ENCODE measurements at regions not wholly inside any gene's neighbourhood (a gene's known extent, or its start where the extent isn't known, plus 50 kb on each side); places are given as distances from the start of the nearest gene placed in this dataset.

DNA sequence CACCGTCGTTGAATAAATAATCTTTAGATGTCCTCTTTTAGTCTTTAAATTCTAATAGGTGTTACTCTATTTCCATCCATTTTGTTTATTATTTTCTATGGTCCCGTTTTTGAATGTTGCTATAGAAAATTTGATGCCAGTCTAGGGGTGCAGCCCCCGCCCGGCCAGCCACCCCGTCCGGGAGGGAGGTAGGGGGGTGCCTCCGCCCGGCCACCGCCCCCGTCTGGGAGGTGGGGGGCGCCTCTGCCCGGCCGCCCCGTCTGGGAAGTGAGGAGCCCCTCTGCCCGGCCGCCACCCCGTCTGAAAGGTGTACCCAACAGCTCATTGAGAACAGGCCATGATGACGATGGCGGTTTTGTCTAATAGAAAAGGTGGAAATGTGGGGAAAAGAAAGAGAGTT, 2372.2 kb upstream of the WWC1 start:
- H3K4me1 Mint-ChIP-seq = no peaks in the 10 kb centered on the region
- no peaks in the 10 kb centered on the region for H3K27me3 Mint-ChIP-seq
- no peak for DNase-seq
- H3K4me3 Mint-ChIP-seq = no peak overlapping the region
- H3K36me3 Mint-ChIP-seq = no peaks in the 10 kb centered on the region
- H3K9me3 Mint-ChIP-seq = peaks cover 2% of the 10 kb centered on the region
- H3K27ac Mint-ChIP-seq = no peak overlapping the region

DNA sequence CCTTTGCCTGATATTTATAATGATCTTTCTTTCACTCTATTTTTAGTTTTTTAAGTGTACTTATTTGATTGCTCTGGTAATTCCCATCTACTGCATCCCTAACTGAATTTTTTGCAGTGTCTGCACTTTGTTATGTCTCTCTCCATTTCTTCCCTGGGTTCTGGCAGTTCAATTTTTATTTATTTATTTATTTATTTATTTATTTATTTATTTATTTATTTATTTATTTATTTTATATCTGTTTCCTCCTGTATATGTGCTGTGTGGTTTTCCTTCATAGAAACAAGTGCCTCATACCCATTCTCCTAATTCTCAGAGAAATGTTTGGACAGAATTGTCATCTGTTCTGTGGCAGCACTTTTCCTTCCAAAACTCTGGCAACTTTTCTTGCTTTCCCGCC, 2370.8 kb upstream of the WWC1 start:
- no peaks in the 10 kb centered on the region for H3K36me3 Mint-ChIP-seq
- H3K27me3 Mint-ChIP-seq = no peaks in the 10 kb centered on the region
- no peak overlapping the region for H3K27ac Mint-ChIP-seq
- DNase-seq = no peak
- H3K4me3 Mint-ChIP-seq = no peak overlapping the region
- no peaks in the 10 kb centered on the region for H3K4me1 Mint-ChIP-seq
- peaks cover 2% of the 10 kb centered on the region for H3K9me3 Mint-ChIP-seq

DNA sequence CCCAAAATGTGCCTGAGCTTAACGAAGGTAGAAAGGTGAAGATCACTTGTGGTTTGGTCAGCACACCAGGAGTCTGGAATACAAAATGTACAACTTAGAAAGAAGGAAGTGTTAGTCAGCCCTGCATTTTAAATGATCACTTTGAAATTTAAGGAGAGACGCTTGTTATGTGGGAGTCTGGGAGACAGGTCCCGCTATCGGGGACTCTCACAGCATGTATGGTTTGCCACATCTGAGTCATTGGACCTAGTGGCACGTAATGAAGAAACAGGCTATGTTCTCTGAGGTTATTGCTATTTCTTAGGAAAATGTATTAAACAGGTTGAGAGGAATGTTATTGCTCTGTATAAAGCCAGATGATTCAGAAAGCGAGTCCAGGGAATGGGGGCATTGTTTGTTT, 2362.5 kb upstream of the WWC1 start:
- Mint-ChIP-seq H3K36me3 (no peaks in the 10 kb centered on the region), H3K4me3 (no peak overlapping the region), H3K27me3 (no peaks in the 10 kb centered on the region), H3K27ac (no peak overlapping the region), H3K9me3 (peaks cover 2% of the 10 kb centered on the region), H3K4me1 (no peaks in the 10 kb centered on the region)
- no peak for DNase-seq

DNA sequence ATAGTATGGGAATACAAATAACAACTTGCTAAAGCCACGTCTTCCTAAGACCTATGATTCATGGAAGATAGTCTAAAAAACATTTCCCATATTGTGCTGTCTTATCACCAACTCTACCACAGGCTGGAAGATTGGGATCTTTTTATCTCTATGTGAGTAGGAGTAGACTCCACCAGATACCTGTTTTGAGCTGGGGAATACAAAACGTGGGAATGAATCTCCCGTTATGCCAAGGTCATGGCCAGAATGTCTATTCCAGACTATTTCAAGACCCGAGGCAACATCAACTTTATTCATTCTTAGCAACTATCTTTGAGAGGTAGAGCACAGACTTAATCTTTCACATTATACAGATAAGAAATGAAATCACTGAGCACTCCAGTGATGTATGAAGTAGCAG, 2350.9 kb upstream of the WWC1 start:
- no peaks in the 10 kb centered on the region for H3K27me3 Mint-ChIP-seq
- H3K36me3 Mint-ChIP-seq = no peaks in the 10 kb centered on the region
- H3K27ac Mint-ChIP-seq = no peak overlapping the region
- peaks cover 6% of the 10 kb centered on the region for H3K9me3 Mint-ChIP-seq
- no peak overlapping the region for H3K4me3 Mint-ChIP-seq
- no peaks in the 10 kb centered on the region for H3K4me1 Mint-ChIP-seq
- no peak for DNase-seq

DNA sequence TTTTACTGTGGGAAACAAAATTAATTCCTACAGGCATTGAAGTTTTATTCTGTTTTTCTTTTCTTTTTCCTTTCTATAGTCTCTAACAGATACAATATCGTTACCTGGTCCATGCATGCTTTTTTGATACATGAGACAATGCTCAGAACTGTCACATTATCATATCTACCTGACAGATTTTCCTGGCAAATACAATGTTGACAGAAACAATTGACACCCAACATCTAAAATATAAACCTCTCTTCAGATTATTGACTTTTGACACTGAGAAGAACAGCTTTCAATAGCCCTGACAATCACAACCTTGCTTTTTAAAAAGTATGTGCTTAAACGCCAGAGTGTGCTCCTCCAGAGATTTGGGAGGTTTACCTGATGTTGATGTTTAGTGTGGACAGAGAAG, 2334.6 kb upstream of the WWC1 start:
- Mint-ChIP-seq H3K9me3 (peaks cover 5% of the 10 kb centered on the region), H3K4me3 (no peak overlapping the region), H3K36me3 (no peaks in the 10 kb centered on the region), H3K27ac (no peak overlapping the region), H3K4me1 (no peaks in the 10 kb centered on the region), H3K27me3 (no peaks in the 10 kb centered on the region)
- no peak for DNase-seq

DNA sequence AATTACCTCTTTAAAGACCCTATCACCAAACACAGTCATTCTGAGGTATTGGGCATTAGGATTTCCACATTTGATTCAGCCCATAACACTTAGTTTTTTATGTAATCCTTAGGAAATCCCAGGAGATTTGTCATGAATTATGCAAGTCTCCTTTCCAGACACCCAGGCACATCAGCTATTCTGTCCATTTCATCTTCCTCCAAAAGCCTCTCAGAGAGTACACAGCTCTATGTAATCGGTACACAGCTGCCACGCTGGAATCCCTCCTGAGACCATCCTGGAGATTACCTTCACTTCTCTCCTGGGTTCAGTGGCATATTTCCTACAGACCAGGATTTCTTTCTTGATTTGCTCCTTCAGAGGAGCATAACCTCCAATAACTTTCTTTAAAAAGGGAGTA, 2309.8 kb upstream of the WWC1 start:
- DNase-seq = no peak
- Mint-ChIP-seq H3K27me3 (no peaks in the 10 kb centered on the region), H3K4me1 (no peaks in the 10 kb centered on the region), H3K27ac (no peak overlapping the region), H3K36me3 (no peaks in the 10 kb centered on the region), H3K4me3 (no peak overlapping the region), H3K9me3 (peaks cover 8% of the 10 kb centered on the region)

DNA sequence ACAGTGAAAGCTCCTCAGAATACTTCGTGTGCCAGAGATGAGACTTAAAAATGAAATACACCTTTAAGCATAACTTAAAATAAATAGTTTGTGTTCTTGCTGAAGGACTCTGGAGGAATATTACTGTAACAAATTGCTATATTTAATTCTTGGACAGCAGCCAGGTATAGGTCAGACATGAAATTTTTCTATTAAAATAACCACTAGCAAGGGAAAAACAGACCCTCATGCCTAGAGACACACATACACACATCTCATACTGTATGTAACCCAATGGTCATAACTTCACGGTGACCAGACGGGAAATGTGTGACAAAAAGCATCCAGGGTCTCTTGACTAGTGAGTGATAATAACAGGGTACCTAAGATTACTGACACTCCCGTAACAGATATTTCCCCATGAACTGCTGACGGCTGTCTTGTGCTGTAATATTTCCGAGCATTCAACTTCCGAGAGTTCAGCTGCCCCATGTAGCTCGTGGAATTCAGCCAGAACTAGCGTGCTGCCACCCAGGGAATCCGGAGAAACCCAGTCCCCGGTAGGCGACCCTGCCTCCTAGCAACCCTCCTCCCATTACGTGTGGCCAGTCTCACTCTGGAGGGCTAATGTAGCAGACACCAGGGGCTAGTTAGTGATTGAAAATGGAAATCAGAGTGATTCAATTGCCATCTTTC, 2295.1 kb upstream of the WWC1 start:
- no peaks in the 10 kb centered on the region for H3K9me3 Mint-ChIP-seq
- no peak overlapping the region for H3K4me3 Mint-ChIP-seq
- DNase-seq = no peak
- H3K4me1 Mint-ChIP-seq = no peaks in the 10 kb centered on the region
- H3K27ac Mint-ChIP-seq = no peak overlapping the region
- H3K27me3 Mint-ChIP-seq = no peaks in the 10 kb centered on the region
- H3K36me3 Mint-ChIP-seq = no peaks in the 10 kb centered on the region

DNA sequence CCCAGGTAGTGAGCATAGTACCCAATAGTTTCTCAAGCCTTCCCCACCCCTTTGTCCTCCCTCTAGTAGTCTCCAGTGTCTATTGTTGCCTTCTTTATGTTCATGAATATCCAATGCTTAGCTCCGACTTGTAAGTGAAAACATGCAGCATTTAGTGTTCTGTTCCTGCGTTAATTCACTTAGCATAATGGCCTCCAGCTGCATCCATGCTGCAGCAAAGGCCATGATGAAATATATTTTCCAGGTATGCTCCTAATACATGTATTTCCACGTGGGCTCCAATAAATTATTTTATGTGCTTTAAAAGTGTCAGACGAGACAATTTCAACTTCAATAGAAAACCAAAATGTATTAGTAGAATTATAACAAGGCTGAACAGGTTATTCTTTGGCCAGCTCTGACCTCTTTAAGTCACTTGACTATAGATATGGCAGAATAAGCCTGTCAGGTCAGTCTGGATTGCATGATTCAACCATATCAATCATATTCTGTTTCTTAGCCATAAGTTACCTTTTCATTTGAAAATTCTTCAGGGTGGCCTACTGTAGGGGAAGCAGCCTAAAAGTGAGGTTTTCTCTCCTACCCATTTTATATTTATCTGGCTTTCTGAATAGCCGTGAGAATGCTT, 2291.6 kb upstream of the WWC1 start:
- no peaks in the 10 kb centered on the region for H3K4me1 Mint-ChIP-seq
- no peak for DNase-seq
- H3K36me3 Mint-ChIP-seq = no peaks in the 10 kb centered on the region
- H3K27ac Mint-ChIP-seq = no peak overlapping the region
- H3K4me3 Mint-ChIP-seq = no peak overlapping the region
- H3K27me3 Mint-ChIP-seq = no peaks in the 10 kb centered on the region
- peaks cover 2% of the 10 kb centered on the region for H3K9me3 Mint-ChIP-seq

DNA sequence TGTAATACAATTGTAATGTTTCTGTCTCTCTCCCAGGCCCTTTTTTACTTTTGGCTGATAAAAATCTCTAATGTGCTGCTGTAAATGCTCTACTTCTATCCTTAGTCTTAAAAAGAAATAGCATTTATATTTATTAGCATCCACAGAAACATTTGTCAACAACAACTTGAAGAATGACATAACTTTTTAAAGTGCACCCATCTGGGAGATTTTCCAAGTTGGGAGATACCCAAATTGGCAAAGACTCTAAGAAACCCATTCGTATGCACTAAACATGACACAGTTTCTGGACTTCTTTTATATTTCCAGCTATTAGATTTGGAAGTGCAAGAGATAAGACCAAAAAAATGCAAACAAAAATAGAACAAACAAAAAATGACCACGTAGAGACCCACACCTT, 2287.4 kb upstream of the WWC1 start:
- Mint-ChIP-seq H3K36me3 (no peaks in the 10 kb centered on the region), H3K27me3 (no peaks in the 10 kb centered on the region), H3K4me3 (no peak overlapping the region), H3K27ac (no peak overlapping the region), H3K4me1 (no peaks in the 10 kb centered on the region), H3K9me3 (peaks cover 2% of the 10 kb centered on the region)
- DNase-seq = no peak

DNA sequence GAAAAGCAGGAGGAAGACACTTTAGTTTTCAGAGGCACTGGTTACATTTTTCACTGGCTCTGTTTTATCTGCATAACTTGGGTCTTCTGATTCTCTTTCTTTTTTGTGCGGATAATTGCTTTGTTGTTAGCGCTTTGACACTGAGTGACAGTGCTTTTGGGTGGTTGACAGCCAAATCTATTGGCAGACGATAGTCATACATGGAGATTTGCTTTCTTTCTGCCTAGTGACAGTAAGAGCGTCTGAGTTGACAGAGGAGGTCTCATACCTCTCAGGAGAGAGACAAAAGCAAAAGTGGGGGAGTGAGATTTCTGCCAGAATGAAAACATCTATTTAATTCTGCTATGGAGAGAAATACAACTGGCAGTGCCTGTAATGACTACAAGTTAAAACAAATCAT, 2278.0 kb upstream of the WWC1 start:
- H3K27me3 Mint-ChIP-seq = no peaks in the 10 kb centered on the region
- H3K27ac Mint-ChIP-seq = no peak overlapping the region
- peaks cover 5% of the 10 kb centered on the region for H3K9me3 Mint-ChIP-seq
- H3K4me1 Mint-ChIP-seq = no peaks in the 10 kb centered on the region
- no peaks in the 10 kb centered on the region for H3K36me3 Mint-ChIP-seq
- no peak for DNase-seq
- no peak overlapping the region for H3K4me3 Mint-ChIP-seq

DNA sequence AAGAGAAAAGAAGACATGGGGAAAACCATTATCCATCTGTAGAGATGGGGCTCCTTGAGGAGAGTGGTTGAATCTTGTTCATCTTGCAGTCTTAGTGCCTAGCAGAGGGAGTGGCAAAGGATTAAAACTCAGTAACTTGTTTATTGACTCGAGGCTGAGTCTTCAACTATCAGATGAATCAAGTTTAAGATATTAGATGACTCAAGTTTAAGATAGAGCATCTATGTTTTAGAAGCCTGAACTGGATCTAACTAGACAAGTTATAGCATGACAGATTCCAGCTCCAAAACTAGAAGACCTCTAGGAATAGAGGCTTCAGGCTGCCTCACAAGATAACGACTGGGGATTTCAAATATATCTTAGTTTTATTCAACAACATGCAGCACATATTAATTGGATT, 2277.2 kb upstream of the WWC1 start:
- no peak for DNase-seq
- H3K4me1 Mint-ChIP-seq = no peaks in the 10 kb centered on the region
- H3K4me3 Mint-ChIP-seq = no peak overlapping the region
- no peak overlapping the region for H3K27ac Mint-ChIP-seq
- H3K36me3 Mint-ChIP-seq = no peaks in the 10 kb centered on the region
- H3K9me3 Mint-ChIP-seq = peaks cover 6% of the 10 kb centered on the region
- H3K27me3 Mint-ChIP-seq = no peaks in the 10 kb centered on the region

DNA sequence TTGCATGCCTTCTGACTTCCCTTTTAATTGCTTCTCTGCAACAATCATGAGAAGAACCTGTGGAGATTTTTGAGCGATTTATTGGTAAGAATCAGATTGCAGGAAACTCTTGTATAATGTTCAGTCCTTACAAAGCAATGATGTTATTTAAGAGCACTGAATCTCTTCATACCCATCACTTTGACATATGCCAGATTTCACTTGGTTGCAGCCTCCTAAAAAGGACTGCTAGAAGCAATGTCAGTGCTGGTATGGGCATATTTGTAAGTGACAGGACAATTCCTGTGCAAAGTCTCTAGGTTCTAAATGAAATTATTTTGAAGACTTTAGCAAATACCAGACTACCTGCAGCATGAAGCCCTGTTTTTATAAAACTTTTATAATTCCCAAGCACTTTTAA, 2272.7 kb upstream of the WWC1 start:
- Mint-ChIP-seq H3K27me3 (no peaks in the 10 kb centered on the region), H3K9me3 (peaks cover 7% of the 10 kb centered on the region), H3K4me3 (no peak overlapping the region), H3K36me3 (no peaks in the 10 kb centered on the region), H3K4me1 (no peaks in the 10 kb centered on the region), H3K27ac (no peak overlapping the region)
- DNase-seq = no peak

DNA sequence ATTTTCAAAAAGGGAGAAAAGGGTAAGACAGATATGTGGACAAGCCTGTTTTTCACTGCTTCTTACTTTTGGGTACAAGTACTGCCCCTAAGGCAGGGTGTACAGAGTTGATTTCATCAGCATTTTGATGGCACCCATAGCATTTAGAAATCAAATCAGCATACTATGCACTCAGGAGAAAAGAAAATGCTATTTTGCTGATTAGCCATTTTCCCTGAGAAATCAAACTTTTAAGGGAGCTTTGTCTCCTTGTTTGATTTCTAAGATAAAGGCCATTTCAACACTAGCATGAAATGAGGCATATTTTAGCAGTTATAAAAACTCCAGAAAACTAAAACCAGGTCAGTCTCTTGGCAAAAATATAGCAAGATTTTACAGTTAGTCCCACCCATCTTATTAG, 2269.4 kb upstream of the WWC1 start:
- Mint-ChIP-seq H3K4me1 (no peaks in the 10 kb centered on the region), H3K27me3 (no peaks in the 10 kb centered on the region), H3K4me3 (no peak overlapping the region), H3K36me3 (no peaks in the 10 kb centered on the region), H3K27ac (no peak overlapping the region), H3K9me3 (peaks cover 6% of the 10 kb centered on the region)
- DNase-seq = no peak

DNA sequence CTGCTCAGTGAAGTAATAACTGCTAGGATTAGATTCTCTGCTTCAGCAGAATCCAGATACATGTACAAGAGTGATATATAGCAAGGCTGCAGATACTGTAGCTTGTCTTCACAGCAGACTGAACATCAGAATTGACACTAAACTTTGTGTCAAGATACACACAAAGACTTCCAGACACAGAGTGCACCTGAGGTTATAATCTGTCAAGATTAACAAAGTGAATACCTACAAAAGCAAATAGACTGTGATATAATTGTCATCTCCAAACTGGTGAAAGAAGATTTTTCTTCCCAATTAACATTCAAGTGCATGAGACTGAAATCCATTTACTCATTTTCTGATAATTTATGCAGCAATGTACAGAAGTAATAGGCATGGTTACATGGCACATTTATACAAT, 2266.5 kb upstream of the WWC1 start:
- no peaks in the 10 kb centered on the region for H3K27me3 Mint-ChIP-seq
- peaks cover 5% of the 10 kb centered on the region for H3K9me3 Mint-ChIP-seq
- no peak overlapping the region for H3K4me3 Mint-ChIP-seq
- H3K27ac Mint-ChIP-seq = no peak overlapping the region
- no peak for DNase-seq
- no peaks in the 10 kb centered on the region for H3K4me1 Mint-ChIP-seq
- H3K36me3 Mint-ChIP-seq = no peaks in the 10 kb centered on the region

DNA sequence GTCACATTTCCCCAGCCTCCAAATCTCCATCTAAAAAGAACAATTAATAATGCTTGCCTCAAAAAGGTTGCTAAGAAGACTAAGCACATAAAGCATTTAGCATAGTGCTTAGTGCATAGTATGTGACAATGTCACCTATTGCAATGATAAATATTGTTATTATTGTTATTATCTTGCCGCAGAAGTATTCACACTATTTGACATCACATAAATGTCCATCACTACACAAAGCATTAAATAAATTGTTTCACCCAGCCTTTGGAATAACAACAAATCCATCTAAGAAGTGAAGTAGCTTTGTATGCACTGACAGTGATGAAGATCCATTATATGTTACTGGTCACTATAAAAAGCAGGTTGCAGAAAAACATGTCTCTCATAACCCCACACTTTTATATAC, 2263.9 kb upstream of the WWC1 start:
- H3K36me3 Mint-ChIP-seq = no peaks in the 10 kb centered on the region
- H3K4me1 Mint-ChIP-seq = no peaks in the 10 kb centered on the region
- H3K4me3 Mint-ChIP-seq = no peak overlapping the region
- DNase-seq = no peak
- H3K27ac Mint-ChIP-seq = no peak overlapping the region
- H3K9me3 Mint-ChIP-seq = peaks cover 1% of the 10 kb centered on the region
- no peaks in the 10 kb centered on the region for H3K27me3 Mint-ChIP-seq

DNA sequence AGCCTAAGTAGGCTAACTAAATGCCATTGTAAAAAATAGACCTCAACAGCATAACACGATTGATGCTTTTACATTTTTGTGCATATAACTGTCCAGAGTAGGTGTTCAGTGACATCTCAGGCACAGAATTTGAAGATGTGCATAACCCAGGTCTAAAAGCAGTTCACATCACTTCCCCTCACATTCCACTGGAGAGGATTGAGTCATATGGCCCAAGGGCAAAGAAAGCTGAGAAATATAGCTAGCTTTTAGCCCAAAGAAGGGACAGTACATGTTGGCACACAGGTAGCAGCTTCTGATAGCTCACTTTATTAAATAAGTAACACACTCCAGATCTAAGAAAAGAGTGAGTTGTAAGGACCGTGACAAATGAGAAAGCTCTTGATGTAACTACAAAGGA, 2259.5 kb upstream of the WWC1 start:
- Mint-ChIP-seq H3K9me3 (peaks cover 3% of the 10 kb centered on the region), H3K27ac (no peak overlapping the region), H3K36me3 (no peaks in the 10 kb centered on the region), H3K27me3 (no peaks in the 10 kb centered on the region), H3K4me1 (no peaks in the 10 kb centered on the region), H3K4me3 (no peak overlapping the region)
- DNase-seq = no peak

Data from activated naive CD8-positive, alpha-beta T cell treated with anti-CD3 and anti-CD28 coated beads for 36 hours (primary cell).